ENCODE measurements at regions not wholly inside any gene's neighbourhood (a gene's known extent, or its start where the extent isn't known, plus 50 kb on each side); places are given as distances from the start of the nearest gene placed in this dataset.

GRCh38 chr13:99642006-99642405, 140.7 kb downstream of the TM9SF2 start:
- FAIRE-seq = no peak
- dilution Hi-C loops (cut with MboI; ENCODE audit: extremely low pct_ligation_motif_present, low sequenced_read_pairs) = no loop called here
- no peak overlapping the region for H3K27ac ChIP-seq (ENCODE audit: control insufficient read depth, insufficient read depth, low read length)

GRCh38 chr13:99640260-99640659, 139.0 kb downstream of the TM9SF2 start:
- H3K4me2 ChIP-seq (ENCODE audit: control insufficient read depth, extremely low read depth, insufficient read depth, low read depth, low read length) = no peak overlapping the region
- no peak overlapping the region for H2AFZ ChIP-seq (ENCODE audit: control insufficient read depth, low read length)
- H3K9me1 ChIP-seq (ENCODE audit: control insufficient read depth, extremely low read depth, insufficient read depth, low read length) = no peaks in the 10 kb centered on the region
- no peaks in the 10 kb centered on the region for H3K9me3 ChIP-seq (ENCODE audit: control insufficient read depth, low read depth, low read length)
- no peak overlapping the region for H3K4me3 ChIP-seq (ENCODE audit: control insufficient read depth in 2 of 3, extremely low read depth in 1 of 3, insufficient read depth in 2 of 3, low read depth in 1 of 3, low read length in 3 of 3)
- no peaks in the 10 kb centered on the region for H4K20me1 ChIP-seq (ENCODE audit: control insufficient read depth, extremely low read depth, insufficient read depth, low read length)
- H3K27me3 ChIP-seq (ENCODE audit: control insufficient read depth, extremely low read depth, insufficient read depth, low read length) = no peaks in the 10 kb centered on the region
- no peak overlapping the region for H3K9ac ChIP-seq (ENCODE audit: control insufficient read depth, extremely low read depth, insufficient read depth, low read length)
- TF ChIP-seq CTCF (optimal IDR thresholded peaks at IDR 0.05 in 1 of 3, IDR thresholded peaks at IDR 0.05 in 1 of 3, conservative IDR thresholded peaks at IDR 0.05 in 1 of 3; ENCODE audit: extremely low read depth in 1 of 3, insufficient read depth in 2 of 3, low read length in 3 of 3) = no peak
- TF ChIP-seq EZH2 (IDR thresholded peaks at IDR 0.05; ENCODE audit: low read length) = no peak
- H3K79me2 ChIP-seq (ENCODE audit: control insufficient read depth, insufficient read depth, low read length) = no peaks in the 10 kb centered on the region
- H3K4me1 ChIP-seq (ENCODE audit: control insufficient read depth, extremely low read depth, insufficient read depth, low read length) = no peaks in the 10 kb centered on the region
- DNase-seq (ENCODE audit: low read depth, low spot score) = no peak
- dilution Hi-C loops (cut with MboI; ENCODE audit: extremely low pct_ligation_motif_present, low sequenced_read_pairs) = no loop called here
- H3K36me3 ChIP-seq (ENCODE audit: control insufficient read depth in 2 of 2, extremely low read depth in 1 of 2, insufficient read depth in 2 of 2, low read length in 2 of 2) = no peaks in the 10 kb centered on the region
- FAIRE-seq = no peak
- H3K27ac ChIP-seq (ENCODE audit: control insufficient read depth, insufficient read depth, low read length) = no peak overlapping the region

More at GRCh38 chr13:99642006-99642405, 140.7 kb downstream of the TM9SF2 start:
- Histone ChIP-seq H3K4me1 (ENCODE audit: control insufficient read depth, extremely low read depth, insufficient read depth, low read length) (no peaks in the 10 kb centered on the region), H2AFZ (ENCODE audit: control insufficient read depth, low read length) (no peak overlapping the region), H3K9me1 (ENCODE audit: control insufficient read depth, extremely low read depth, insufficient read depth, low read length) (no peaks in the 10 kb centered on the region), H3K27me3 (ENCODE audit: control insufficient read depth, extremely low read depth, insufficient read depth, low read length) (no peaks in the 10 kb centered on the region), H3K9ac (ENCODE audit: control insufficient read depth, extremely low read depth, insufficient read depth, low read length) (no peak overlapping the region), H3K4me2 (ENCODE audit: control insufficient read depth, extremely low read depth, insufficient read depth, low read depth, low read length) (no peak overlapping the region), H3K36me3 (ENCODE audit: control insufficient read depth in 2 of 2, extremely low read depth in 1 of 2, insufficient read depth in 2 of 2, low read length in 2 of 2) (no peaks in the 10 kb centered on the region), H3K79me2 (ENCODE audit: control insufficient read depth, insufficient read depth, low read length) (no peaks in the 10 kb centered on the region), H4K20me1 (ENCODE audit: control insufficient read depth, extremely low read depth, insufficient read depth, low read length) (no peaks in the 10 kb centered on the region), H3K9me3 (ENCODE audit: control insufficient read depth, low read depth, low read length) (no peaks in the 10 kb centered on the region), H3K4me3 (ENCODE audit: control insufficient read depth in 2 of 3, extremely low read depth in 1 of 3, insufficient read depth in 2 of 3, low read depth in 1 of 3, low read length in 3 of 3) (no peak overlapping the region)
- TF ChIP-seq CTCF (optimal IDR thresholded peaks at IDR 0.05 in 1 of 3, IDR thresholded peaks at IDR 0.05 in 1 of 3, conservative IDR thresholded peaks at IDR 0.05 in 1 of 3; ENCODE audit: extremely low read depth in 1 of 3, insufficient read depth in 2 of 3, low read length in 3 of 3) = no peak
- TF ChIP-seq EZH2 (IDR thresholded peaks at IDR 0.05; ENCODE audit: low read length) = no peak
- DNase-seq (ENCODE audit: low read depth, low spot score) = no peak
